ENCODE measurements at regions not wholly inside any gene's neighbourhood (a gene's known extent, or its start where the extent isn't known, plus 50 kb on each side); places are given as distances from the start of the nearest gene placed in this dataset.

GRCh38 chr1:29949676-29950075 lies 713.4 kb downstream of the PTPRU start:
- Histone ChIP-seq H3K4me1 (no peaks in the 10 kb centered on the region), H3K9me3 (no peaks in the 10 kb centered on the region), H3K36me3 (ENCODE audit: control insufficient read depth, insufficient read depth, low read length) (no peaks in the 10 kb centered on the region), H3K27me3 (replicated peaks; ENCODE audit: control insufficient read depth, insufficient read depth, low read length) (no peaks in the 10 kb centered on the region), H3K4me3 (ENCODE audit: low read depth, low read length) (no peak overlapping the region)
- Mint-ChIP-seq H3K4me3 (ENCODE audit: unreplicated experiment) (no peak overlapping the region), H3K27ac (ENCODE audit: unreplicated experiment) (no peak overlapping the region), H3K9me3 (ENCODE audit: unreplicated experiment) (no peaks in the 10 kb centered on the region), H3K36me3 (ENCODE audit: insufficient read depth, unreplicated experiment) (no peaks in the 10 kb centered on the region), H3K27me3 (ENCODE audit: insufficient read depth, unreplicated experiment) (peaks cover 12% of the 10 kb centered on the region), H3K4me1 (ENCODE audit: low read depth, unreplicated experiment) (no peaks in the 10 kb centered on the region)
- intact Hi-C loops (cut with micrococcal nuclease; ENCODE audit: unreplicated experiment) = no loop called here
- no peak for TF ChIP-seq CTCF (IDR thresholded peaks at IDR 0.05; ENCODE audit: insufficient read depth in 1 of 2, low read depth in 1 of 2, low read length in 1 of 2, severe bottlenecking in 1 of 2, unreplicated experiment in 1 of 2)
- POLR2A ChIA-PET = no interaction called here
- BruUV-seq (replicated peaks) = no TSS peak
- CTCF ChIA-PET = no interaction called here
- no peak for DNase-seq

- POLR2A ChIA-PET = no interaction called here
These were observed 712.3 kb downstream of the PTPRU start for GRCh38 chr1:29948581-29948980.

GRCh38 chr1:29946057-29946456 lies 709.7 kb downstream of the PTPRU start:
- CTCF ChIA-PET = no interaction called here
- no peak for TF ChIP-seq CTCF (IDR thresholded peaks at IDR 0.05; ENCODE audit: insufficient read depth in 1 of 2, low read depth in 1 of 2, low read length in 1 of 2, severe bottlenecking in 1 of 2, unreplicated experiment in 1 of 2)
- Mint-ChIP-seq H3K27ac (ENCODE audit: unreplicated experiment) (no peak overlapping the region), H3K4me1 (ENCODE audit: low read depth, unreplicated experiment) (no peaks in the 10 kb centered on the region), H3K36me3 (ENCODE audit: insufficient read depth, unreplicated experiment) (no peaks in the 10 kb centered on the region), H3K4me3 (ENCODE audit: unreplicated experiment) (no peak overlapping the region), H3K9me3 (ENCODE audit: unreplicated experiment) (no peaks in the 10 kb centered on the region), H3K27me3 (ENCODE audit: insufficient read depth, unreplicated experiment) (peaks cover 7% of the 10 kb centered on the region)
- POLR2A ChIA-PET = no interaction called here
- H3K4me3 ChIP-seq (ENCODE audit: low read depth, low read length) = no peak overlapping the region
- no TSS peak for BruUV-seq (replicated peaks)
- H3K27me3 ChIP-seq (replicated peaks; ENCODE audit: control insufficient read depth, insufficient read depth, low read length) = no peaks in the 10 kb centered on the region
- H3K4me1 ChIP-seq = no peaks in the 10 kb centered on the region
- H3K36me3 ChIP-seq (ENCODE audit: control insufficient read depth, insufficient read depth, low read length) = no peaks in the 10 kb centered on the region
- no peaks in the 10 kb centered on the region for H3K9me3 ChIP-seq
- intact Hi-C loops (cut with micrococcal nuclease; ENCODE audit: unreplicated experiment) = no loop called here
- no peak for DNase-seq

More at GRCh38 chr1:29948581-29948980, 712.3 kb downstream of the PTPRU start:
- no TSS peak for BruUV-seq (replicated peaks)
- H3K4me1 ChIP-seq = no peaks in the 10 kb centered on the region
- TF ChIP-seq CTCF (IDR thresholded peaks at IDR 0.05; ENCODE audit: insufficient read depth in 1 of 2, low read depth in 1 of 2, low read length in 1 of 2, severe bottlenecking in 1 of 2, unreplicated experiment in 1 of 2) = no peak
- Mint-ChIP-seq H3K4me3 (ENCODE audit: unreplicated experiment) (no peak overlapping the region), H3K9me3 (ENCODE audit: unreplicated experiment) (no peaks in the 10 kb centered on the region), H3K27ac (ENCODE audit: unreplicated experiment) (no peak overlapping the region), H3K27me3 (ENCODE audit: insufficient read depth, unreplicated experiment) (peaks cover 10% of the 10 kb centered on the region), H3K36me3 (ENCODE audit: insufficient read depth, unreplicated experiment) (no peaks in the 10 kb centered on the region), H3K4me1 (ENCODE audit: low read depth, unreplicated experiment) (no peaks in the 10 kb centered on the region)
- intact Hi-C loops (cut with micrococcal nuclease; ENCODE audit: unreplicated experiment) = no loop called here
- CTCF ChIA-PET = no interaction called here
- H3K27me3 ChIP-seq (replicated peaks; ENCODE audit: control insufficient read depth, insufficient read depth, low read length) = no peaks in the 10 kb centered on the region
- no peaks in the 10 kb centered on the region for H3K36me3 ChIP-seq (ENCODE audit: control insufficient read depth, insufficient read depth, low read length)
- no peaks in the 10 kb centered on the region for H3K9me3 ChIP-seq
- H3K4me3 ChIP-seq (ENCODE audit: low read depth, low read length) = no peak overlapping the region
- no peak for DNase-seq
